ENCODE measurements at regions not wholly inside any gene's neighbourhood (a gene's known extent, or its start where the extent isn't known, plus 50 kb on each side); places are given as distances from the start of the nearest gene placed in this dataset.
"Not testable (repeated sequence)": the region's sequence is repeated elsewhere in the genome, so short reads cannot be mapped to it uniquely, and the experiment has no call there.

DNA sequence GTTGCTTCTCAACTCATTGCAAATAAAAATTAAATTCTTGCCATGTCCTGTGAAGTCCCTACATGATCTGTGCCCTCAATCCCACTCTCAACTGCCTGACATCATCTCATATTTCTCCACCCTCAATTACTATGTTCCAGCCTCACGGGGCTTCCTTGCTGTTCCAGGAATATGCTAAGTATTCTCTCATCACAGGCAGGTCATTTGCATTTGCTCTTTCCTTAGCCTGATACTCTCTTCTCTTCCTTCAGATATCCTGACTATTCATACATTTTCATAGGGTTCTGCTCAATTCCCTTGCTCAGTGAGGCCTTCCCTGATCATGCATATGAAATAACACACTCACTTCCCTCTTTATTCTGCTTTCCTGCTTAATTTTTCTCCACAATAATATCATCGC lies 135.1 kb upstream of the DAB2 start:
- DNase-seq (ENCODE audit: low read depth in 3 of 3) = no peak

DNA sequence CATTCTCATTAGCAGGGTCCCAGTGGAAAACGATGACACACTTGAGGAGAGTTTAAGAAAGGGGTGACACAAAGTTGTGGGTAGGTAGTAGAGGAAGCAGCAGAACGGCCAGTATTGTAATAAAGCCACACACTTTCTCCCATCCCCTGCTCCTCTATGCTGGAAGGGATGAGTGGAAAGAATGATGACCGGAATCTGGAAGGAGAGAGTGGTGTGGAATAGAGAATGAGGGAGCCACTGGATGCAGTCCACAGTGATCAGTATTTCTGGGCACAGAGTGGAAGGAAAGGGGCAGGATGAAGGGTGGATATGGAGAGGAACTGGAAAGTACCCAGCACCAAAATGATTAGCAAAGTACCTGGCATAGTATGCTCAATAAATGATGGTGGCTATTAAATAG lies 133.8 kb upstream of the DAB2 start:
- no peak for DNase-seq (ENCODE audit: low read depth in 3 of 3)

DNA sequence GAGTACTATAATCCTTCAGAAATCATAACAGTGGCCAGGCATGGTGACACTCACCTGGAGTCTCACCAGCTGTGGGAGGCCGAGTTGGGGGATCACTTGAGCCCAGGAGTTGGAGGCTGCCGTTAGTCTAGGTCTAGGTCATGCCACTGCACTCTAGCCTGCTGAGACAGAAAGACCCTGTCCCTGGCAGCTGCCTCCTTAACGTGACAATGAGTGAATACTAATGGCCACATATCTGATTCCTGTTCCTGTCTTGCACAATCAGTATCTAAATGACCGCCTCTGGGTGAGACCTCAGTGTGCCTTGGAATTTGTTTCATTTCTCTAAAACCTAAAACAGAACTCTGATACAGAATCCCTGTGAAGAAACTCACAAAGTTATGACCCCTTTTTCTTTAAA lies 131.0 kb upstream of the DAB2 start:
- DNase-seq (ENCODE audit: low read depth in 3 of 3) = no peak

DNA sequence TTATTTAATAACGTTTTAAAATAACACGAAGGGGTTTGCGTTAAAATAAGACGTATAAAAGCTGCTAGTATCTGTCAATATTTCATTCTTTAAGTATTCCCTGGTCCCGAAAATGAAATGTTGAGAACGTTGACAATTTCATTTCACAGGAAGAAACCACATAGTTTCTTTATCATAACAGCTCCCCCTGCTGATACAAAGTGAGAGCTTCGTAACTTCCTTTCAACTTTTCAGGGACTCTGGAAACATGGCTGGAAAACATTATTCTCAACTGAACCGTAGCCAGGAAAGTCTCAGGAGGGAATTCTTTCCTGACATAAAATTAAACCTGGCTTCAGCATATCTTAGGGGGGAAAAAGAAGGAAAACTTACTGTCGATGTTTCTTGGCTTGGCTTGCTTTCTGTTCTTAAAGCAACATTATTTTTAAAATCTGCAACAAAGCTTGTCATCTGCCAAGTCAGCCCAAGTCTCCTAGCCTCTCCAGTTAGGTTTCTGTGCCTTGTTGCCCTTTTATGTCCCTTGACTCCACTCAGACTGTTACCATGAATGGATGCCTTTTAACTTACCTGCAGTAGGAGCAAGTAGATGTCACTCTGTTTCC lies 122.9 kb upstream of the DAB2 start:
- DNase-seq (ENCODE audit: low read depth in 3 of 3) = no peak

DNA sequence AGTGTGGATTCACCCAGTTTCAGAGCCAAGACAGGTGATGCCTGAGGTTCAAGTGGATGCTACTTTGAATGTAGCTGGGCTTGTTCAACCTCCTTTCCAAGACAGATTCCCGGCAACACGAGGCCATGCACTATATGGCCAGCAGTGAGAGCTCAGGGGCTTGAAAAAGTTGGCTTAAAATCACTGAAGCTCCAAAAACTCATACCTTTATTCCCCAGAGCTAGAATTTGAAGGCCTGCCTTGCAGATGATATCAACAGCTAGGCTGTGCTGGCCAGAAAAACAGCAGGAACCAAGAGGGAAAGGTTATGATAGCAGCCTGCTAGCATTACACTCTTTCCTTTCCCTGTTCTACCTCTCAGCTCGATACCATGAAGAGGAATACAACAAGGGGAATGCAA lies 120.2 kb upstream of the DAB2 start:
- no peak for DNase-seq (ENCODE audit: low read depth in 3 of 3)

DNA sequence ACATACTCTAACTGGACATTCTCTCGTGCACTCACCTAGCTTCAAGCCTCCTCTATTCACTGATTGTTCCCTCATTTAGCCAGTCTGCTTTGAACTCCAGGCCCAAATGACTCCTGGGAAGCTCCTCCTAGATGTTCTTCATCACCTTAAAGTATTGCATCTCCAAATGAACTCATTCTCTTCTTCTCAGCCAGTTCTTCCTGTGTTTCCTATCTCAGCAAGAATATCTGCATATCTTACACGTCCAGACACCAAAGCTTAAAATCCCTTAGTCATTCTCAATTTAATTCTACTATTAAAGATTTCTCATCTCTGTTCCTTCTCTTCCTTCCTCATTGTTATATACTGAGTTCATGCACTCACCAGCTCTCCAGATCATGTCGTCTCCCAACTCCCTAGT lies 118.6 kb upstream of the DAB2 start:
- DNase-seq (ENCODE audit: low read depth in 3 of 3) = no peak

DNA sequence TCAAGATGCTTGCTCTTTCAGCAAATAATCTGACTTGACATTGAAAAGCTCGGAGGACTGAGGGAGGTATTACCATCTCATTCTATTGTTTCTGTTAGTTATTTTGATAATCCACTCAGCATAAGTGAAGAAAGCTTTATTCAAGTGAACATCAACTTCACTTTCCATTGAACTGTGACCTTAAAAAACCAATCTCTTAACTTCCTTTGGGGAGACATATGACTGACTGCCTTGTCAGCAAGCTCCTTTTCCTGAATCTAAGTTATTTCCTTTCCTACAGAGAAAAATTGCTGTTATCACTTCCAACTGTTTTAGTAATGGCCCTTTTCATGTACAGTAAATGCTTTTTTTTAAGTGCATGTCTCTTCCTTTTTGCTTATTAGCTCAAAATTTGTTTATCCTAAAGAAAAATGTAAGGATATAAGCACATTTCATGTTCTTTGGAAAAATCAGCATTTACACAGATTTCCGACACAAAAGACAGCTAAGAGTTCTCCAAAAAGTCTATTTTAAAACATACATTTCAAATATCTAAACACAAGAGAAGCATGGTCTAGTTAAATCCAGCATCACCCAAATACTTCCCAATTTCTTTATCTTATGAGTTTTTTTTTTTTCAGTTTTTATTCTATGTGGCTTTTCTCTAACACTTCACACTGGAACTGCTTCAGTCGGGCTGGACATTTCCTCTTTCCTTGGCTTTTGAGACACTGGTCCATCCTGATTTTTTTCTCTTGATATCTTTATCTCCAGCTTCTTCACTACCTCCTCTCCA lies 117.9 kb upstream of the DAB2 start:
- no peak for DNase-seq (ENCODE audit: low read depth in 3 of 3)

DNA sequence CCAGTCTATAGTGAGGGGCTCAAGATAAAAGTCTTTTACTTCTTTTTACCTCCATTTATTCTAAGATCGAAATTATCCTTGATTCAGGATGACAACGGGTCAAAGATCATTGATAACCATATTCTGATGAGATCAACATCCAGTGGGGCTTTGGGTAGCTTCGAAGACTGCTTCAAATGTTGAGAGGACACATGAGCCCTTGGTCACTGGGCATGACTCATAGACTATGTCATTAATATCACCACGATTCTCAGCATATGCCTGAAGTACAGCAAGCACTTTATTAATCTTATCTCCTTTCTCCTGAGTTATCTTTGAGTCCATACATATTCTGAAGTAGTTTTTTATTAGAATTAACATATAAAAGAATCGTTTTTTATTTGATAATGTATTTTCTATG lies 117.1 kb upstream of the DAB2 start:
- DNase-seq (ENCODE audit: low read depth in 3 of 3) = no peak

DNA sequence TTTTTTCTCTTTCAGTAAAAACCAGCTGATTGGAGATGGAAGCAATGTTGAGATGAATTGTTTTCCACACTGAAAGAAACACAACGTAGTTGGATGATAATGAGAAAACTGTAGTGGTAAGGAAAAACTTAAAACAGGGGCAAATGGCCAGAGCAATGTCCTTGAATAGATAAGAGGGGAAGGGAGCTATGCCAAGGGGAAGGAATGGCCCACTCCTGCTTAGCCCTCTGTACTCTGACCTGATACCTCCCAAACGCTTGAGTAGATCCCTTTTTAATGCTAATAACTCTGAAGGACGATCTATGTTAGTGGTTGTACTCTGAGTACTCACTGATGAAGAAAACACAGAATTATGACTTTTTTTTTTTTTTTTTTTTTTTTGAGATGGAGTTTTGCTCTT lies 114.7 kb upstream of the DAB2 start:
- no peak for DNase-seq (ENCODE audit: low read depth in 3 of 3)

DNA sequence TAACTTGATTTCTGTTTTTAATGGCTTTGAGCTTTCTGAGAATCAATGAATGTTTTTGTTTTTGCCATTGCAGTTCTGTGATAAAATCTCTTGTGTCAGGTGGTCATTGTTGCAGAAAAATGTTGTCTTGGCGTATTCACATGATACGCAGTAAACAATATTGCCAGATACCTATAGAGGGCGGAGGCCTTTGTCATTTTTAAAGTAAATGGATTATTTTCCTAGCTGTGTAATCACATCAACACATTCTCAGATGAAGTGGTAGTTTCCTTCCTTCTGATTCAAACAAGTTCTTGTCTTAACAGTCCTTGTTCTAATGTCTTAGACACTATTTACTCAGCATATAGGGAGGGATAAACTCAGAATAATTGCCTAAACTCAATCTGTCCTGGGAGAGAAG lies 109.9 kb upstream of the DAB2 start:
- no peak for DNase-seq (ENCODE audit: low read depth in 3 of 3)

DNA sequence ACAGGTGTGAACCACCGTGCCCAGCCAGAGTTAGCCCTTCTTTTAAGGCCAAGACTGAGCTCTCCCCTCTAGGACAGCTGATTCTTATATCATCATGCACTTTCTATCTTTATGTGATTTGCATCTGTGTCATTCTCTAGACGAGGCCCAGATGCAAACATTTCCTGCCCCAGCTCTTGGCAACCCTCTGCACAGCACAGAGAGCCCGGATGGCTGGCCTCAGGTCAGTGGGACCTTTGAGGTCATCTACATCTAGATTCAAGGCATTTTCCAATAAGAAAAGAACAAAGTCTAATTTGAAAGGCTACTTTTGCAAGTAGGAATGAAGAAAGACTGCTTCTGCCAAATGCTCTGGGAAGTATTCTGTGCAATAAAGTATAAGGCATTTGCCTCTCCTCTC lies 109.0 kb upstream of the DAB2 start:
- DNase-seq (ENCODE audit: low read depth in 3 of 3) = no peak

DNA sequence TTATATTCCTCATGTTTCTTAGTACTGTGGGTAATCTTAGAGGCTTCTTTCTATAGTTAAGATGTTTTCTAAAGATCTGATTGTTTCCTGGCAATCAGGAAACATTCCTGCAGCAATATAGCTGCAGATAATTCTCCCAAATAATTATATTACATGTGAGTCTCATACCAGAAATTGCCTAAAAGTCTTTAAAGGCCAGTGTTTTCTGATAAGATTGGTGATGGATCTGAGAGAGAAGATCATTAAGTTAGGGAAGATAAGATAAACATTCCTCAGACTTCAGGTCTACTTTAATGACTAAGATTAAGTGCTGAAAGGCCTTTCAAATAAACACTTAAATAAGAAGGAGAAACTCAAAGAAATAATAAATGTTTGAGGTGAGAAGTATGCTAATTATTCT lies 107.7 kb upstream of the DAB2 start:
- DNase-seq (ENCODE audit: low read depth in 3 of 3) = no peak

DNA sequence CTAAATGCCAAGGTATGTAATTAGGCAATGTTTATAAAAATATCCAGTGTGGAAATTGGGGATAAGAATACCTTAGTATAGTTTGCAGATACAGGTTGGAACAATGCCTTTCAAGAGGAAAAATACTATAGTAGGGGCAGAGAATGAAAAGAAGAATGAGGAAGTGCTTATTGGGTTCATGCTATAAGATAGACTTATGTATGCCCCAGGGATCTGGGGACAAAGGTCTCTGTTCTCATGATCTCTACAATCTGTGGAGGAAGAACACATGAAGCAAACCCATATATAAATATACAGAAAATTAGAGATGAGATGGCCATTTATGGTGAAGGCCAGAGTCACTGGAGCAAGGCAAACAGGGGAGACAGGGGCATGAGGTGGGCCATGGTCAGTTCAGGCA lies 106.5 kb upstream of the DAB2 start:
- no peak for DNase-seq (ENCODE audit: low read depth in 3 of 3)

DNA sequence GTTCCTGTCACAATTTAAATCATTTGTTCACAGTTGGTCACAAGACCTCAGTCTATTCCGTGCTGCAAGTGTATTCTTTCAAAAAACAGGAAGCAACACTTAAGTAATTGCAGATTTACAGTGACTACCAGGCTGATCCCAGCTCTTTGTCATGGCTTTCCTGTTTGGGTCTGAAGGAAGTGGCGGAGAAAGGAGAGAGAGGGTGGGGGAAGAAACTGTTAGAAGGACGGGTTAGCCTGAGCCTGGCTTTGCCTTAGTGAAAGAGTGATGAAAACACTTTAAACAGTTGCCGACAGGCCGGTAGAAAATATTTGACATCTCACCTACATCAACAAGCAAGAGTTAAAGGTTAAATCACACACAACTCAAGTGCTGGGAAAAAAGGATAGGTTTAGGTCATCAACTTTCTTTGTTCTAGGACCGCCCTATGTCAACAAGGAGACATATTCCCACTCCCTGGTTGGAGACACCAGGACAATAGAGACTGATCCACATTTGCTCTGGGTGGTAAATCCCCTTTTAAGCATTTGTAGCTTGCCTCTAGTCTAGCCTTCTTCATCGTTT lies 102.2 kb upstream of the DAB2 start:
- DNase-seq (ENCODE audit: low read depth in 3 of 3) = no peak

DNA sequence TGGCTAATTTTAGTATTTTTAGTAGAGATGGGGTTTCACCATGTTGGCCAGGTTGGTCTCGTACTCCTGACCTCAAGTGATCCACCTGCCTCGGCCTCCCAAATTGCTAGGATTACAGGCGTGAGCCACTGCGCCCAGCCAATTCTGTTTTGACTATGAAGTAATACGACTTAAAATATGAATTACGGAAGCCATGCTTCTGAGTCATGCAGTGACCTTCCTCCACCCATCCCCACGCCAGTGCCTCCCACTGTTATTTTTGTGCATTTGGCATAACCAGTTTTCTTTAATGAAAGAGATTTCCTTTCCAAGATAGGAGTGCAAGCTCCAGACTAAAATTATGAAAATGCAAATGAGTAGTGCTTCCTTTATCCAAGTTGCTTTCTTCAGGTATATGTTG lies 101.0 kb upstream of the DAB2 start:
- DNase-seq (ENCODE audit: low read depth in 3 of 3) = not testable (repeated sequence)

DNA sequence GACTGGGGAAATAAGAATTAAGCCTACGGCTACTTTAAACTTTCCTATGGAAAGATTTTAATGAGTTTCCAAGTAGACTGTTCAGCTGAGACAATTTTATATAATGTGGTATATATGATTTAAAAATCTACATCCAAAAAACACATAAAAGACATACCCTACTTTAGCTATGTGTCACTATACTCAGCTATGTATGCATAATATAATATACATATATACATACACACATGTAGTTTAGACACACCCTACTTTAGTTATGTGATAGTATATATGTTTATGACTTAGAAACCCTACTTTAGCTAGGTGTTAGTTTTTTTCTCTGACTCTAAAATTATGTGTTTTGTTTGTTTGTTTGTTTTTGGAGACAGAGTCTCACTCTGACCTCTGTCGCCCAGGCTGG lies 100.5 kb upstream of the DAB2 start:
- no peak for DNase-seq (ENCODE audit: low read depth in 3 of 3)

DNA sequence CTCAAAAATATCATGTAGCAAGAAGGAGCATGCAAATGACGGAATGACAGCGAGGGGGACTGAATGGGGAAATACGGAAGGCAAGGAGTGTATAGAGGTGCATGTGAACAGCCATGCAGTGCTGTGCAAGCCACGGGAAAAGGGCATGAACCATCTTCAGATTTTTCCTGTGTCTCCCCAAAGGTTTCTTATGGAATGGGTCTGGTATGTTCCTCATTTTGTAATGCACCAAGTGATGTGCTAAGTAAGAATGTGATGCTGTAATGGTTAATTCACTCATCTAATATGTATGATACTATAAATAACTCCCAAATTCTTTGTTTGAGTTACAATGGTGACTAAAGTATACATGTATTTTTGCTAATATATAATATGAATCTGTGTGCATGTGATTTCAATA lies 99.0 kb upstream of the DAB2 start:
- no peak for DNase-seq (ENCODE audit: low read depth in 3 of 3)

DNA sequence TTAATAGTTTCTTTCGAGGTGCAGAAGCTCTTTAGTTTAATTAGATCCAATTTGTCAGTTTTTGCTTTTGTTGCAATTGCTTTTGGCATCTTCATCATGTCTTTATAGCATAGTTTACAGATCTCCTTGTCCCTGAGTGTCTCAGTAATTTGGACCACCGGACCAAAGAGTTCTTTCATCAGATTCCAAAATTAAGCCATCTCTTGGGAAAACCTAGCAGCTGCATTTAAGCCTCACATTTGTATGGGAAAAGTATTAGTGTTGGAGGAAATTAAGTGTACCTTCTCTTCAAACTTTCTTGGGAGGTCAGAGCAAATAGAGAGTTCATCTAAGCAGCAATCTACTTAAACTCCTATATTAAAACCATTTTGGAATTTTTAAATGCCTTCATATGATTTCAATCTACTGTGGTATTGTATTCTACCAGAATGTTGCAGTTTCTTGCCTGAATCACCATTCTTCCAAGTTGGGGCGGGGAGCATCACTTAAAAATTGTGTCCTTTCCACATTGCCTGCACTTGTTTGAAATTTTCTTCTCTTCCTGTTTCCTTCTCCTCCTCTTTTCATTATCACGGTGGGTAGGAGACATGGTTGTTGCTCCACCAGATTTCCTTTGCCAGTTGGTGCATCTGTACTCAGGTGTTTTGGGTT lies 97.3 kb upstream of the DAB2 start:
- no peak for DNase-seq (ENCODE audit: low read depth in 3 of 3)

DNA sequence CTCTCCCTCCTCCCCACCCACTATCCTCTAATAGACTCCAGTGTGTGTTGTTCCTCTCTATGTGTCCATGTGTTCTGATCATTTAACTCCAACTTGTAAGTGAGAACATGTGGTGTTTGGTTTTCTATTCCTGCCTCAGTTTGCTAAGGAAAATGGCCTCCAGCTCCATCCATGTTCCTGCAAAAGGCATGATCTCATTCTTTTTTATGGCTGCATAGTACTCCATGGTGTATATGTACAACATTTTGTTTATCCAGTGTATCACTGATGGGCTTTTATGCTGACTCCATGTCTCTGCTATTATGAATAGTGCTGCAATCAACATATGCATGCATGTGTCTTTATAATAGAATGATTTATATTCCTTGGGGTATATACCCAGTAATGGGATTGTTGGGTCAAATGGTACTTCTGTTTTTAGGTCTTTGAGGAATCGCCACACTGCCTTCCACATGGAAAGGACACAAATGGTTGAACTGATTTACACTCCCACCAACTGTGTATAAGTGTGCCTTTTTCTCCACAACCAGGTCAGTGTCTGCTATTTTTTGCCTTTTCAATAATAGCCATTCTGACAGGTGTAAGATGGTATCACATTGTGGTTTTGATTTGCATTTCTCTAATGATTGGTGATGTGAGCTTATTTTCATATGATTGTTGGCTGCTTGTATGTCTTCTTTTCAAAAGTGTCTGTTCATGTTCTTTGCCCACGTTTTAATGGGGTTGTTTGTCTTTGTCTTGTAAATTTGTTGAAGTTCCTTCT lies 96.5 kb upstream of the DAB2 start:
- no peak for DNase-seq (ENCODE audit: low read depth in 3 of 3)

DNA sequence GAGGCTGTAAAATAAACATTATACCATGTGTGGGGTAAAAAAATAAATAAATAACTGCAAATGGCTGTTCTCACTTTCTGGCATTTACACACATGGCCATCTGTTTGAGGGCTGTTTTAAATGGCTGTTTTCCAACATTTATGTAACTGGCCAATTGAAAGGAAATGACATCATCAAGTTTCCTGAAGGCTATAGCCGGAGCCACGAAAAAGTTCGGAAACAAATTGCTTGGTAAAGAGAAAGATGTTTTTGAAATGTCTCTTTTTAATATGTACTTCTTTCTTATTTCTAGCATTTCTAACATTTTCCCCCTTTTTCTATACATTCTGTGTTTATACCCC lies 95.4 kb upstream of the DAB2 start:
- no peak for DNase-seq (ENCODE audit: low read depth in 3 of 3)

DNA sequence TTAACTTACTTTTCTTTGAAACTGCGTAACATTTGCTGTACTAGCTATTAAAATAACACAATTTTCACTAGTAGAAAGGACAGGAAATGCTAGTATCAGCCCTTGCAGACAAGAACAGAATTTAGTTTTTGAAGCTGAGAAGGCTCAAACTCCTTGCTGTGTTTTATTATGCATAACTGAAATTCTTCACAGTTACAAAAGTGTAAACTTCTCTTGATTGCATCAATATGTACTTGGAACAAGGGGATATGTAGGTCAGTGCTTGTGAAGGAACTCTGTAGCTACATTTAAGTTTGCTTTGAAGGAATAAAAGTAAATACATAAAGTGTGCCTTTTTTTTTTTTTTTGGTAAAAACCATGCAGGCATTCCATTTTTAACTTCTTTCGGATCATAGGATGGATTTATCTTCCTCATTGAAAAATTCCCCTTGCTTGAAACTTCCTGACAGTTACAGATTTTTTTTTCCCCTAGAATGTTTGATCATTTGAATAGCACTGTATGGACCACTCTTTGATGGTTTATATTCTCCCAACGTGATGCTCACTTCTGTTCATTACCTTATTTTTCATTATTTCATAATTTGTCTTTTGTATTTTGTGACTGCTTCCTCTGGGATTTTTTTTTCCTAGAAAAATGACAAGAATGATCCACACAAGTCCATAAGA lies 94.9 kb upstream of the DAB2 start:
- DNase-seq (ENCODE audit: low read depth in 3 of 3) = no peak

DNA sequence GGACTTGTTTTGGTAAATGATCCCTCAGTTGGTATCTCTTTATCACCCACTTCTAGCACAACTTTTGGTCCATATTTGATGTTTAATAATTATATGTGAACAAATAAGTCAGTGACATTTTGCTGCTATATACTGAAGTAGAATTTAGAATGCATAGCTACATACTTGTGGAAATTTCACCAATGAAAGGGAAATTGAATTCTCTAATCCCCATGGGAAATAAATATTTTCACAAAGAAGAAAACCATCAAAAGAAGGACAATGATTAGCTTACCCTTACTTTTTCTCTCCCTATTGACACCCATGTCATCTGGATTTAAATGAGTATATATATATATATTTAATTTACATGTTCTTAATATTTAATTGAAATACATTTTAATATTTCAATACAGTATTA lies 94.3 kb upstream of the DAB2 start:
- no peak for DNase-seq (ENCODE audit: low read depth in 3 of 3)

All from stimulated activated CD4-positive, alpha-beta T cell treated with anti-CD3 and anti-CD28 coated beads, TNF-alpha, amount 100 ng/mL, for 24 hours (primary cell).